NCI-H2196 treated with DMSO at 0.1 percent for 48 hours (cell line): ENCODE measurements at regions not wholly inside any gene's neighbourhood (a gene's known extent, or its start where the extent isn't known, plus 50 kb on each side); places are given as distances from the start of the nearest gene placed in this dataset.
"Not testable (repeated sequence)": the region's sequence is repeated elsewhere in the genome, so short reads cannot be mapped to it uniquely, and the experiment has no call there.

ENCODE experiments used
- DNase-seq: peaks from one replicate; lab custom pipeline; 2025; ENCODE audit not compliant: unreplicated experiment; lab: John Stamatoyannopoulos, UW

DNA sequence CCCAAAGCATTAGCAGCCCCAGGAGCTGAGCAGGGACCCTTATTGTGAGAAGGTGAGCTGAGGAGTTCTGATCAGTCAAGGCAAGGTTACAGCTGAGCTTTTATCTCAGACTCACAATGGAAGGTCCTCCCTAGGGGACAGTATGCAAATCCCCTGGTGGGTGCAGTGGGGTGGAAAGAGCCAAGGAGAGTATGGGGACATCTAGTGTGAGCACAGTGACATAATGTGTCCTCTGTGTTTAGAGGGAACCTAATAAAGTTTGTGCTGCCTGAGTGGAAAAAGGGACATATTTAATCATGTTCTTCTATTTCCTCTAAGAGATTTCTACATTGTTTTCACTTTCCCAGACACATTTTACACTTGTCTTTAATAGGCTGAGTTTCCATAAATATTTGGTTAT is 438.0 kb downstream of the RPIA start:
- not testable (repeated sequence) for DNase-seq

DNA sequence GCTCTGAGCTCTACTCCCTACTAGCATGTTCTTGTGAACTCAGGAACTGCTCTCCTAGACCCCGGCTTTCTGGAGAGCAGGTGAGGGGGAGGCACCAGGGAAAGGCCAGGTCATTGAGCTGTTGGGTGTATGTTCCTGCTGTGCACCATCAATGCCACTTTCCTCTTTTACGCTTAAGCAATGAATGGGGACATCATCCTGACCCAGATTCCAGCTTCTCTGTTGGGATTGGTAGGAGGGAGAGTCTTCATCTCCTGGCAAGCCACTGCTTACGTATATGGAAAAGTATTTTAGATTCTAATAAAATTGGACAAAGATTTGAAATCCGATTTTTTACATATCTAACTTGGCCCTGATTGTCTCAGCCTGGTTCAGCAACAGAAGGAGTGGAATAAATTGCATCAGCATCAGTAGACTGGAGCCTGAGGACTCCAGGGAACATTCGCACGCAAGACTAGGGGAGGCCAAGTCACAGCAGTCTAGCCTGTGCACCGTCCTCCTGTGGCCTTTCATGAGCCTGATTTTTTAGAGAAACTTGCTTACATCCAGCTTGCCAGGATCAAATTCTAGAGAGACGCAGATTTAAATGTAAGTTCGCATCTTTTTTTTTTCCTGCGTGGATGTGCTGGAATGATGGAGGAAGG is 439.3 kb downstream of the RPIA start:
- not testable (repeated sequence) for DNase-seq

- not testable (repeated sequence) for DNase-seq
Measured at GRCh38 chr2:89142959-89143358, 451.5 kb downstream of the RPIA start.

DNA sequence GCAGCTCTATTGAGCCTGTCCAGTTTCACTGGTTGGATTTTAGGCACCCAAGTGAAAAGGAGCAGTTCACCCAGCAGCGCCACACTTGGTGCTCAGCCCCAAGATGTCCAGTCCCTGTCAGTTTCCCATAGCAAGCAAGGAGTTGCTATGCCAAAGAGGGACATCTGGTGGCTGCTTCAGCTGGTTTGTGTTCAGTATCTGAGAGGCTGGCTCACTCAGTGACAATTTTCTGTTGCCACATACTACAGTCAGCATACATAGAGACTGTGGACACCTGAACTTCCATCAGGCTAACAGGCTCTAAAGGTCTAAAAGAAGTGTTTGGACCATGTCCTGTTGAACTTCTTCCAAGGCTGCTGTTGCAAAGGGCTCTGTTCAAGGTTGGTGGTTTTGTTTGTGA is 453.9 kb downstream of the RPIA start:
- not testable (repeated sequence) for DNase-seq

- not testable (repeated sequence) for DNase-seq
Measured at GRCh38 chr2:89148256-89148655, 456.8 kb downstream of the RPIA start.

DNA sequence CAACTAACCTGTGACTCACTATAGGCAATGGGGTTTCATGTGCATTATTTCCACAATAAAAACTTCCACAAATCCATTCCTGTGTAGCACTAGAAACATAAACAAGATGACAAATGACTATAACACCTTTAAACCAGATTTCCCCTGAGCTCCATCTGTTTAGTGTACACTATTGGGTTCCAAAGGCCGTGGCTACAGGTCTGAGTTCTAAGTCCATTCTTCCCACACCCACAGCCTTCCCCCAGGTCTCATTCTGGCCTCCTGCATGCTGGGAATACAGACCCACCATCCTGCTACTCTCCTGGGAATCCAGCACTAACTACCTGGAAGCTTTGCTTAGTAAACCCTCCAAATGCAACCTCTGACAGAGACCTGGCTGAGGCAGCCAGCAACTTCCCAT is 460.2 kb downstream of the RPIA start:
- DNase-seq: not testable (repeated sequence)

DNA sequence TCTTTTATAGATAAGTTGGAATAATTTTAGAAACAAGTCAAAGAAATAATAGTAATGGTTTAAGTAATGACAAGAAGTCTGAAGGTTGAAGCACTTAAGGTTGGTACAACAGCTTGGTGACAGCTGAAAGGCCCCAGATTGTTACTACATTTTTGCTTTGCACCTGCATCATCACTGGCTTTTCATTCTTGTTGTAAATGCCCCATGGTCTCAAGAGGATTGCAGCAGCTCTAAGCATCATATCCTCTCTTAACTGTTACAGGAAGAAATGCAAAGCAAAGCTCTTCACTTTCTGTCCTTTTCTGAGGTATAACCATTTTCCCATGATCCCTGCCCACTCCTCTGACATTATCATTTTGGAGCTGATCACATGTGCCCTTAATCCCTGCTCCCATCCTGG is 461.0 kb downstream of the RPIA start:
- not testable (repeated sequence) for DNase-seq

DNA sequence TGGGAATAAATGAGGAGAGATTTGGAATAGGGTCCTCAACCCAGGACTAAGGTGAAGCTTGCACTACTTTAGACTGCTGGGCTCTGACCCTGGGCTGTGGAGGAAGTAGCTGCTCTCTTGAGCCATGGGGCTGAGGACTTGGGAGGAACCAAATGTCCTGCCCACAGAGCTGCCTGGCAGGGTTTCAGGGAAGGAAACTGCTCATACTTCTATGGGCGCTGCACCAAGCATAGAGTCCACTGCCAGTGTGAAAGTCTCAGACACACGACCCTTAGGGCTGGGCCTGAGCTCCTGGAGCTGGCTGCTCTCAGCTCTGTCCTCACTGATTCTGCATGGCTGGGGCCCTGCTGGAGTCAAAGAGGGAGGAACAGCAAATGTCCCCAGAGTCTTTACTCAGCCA is 461.7 kb downstream of the RPIA start:
- not testable (repeated sequence) for DNase-seq

- DNase-seq: not testable (repeated sequence)
Measured at GRCh38 chr2:89154247-89154682, 462.8 kb downstream of the RPIA start.

GRCh38 chr2:89160306-89160705 is 468.8 kb downstream of the RPIA start:
- DNase-seq: not testable (repeated sequence)

- not testable (repeated sequence) for DNase-seq
Measured at GRCh38 chr2:89161626-89162025, 470.2 kb downstream of the RPIA start.

GRCh38 chr2:89170506-89171173 is 479.2 kb downstream of the RPIA start:
- DNase-seq: not testable (repeated sequence)

DNA sequence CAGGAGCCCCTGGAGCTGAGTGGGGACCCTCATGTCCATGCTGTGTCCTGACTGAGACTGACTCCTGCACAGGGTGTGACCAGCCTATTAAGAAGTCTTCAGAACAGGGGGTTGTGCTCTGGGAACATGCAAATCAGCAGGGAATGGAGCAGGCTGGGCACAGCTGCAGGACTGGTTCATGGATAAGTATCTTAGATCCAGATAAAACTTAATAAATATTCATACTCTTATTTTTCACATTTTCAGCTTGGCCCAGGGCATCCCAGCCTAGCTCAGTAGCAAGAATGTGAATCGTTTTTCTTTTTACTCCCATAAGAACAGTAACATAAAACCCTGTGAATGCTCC is 479.7 kb downstream of the RPIA start:
- DNase-seq: not testable (repeated sequence)

GRCh38 chr2:89177004-89177403 is 485.5 kb downstream of the RPIA start:
- DNase-seq: not testable (repeated sequence)

GRCh38 chr2:89182221-89182620 is 490.7 kb downstream of the RPIA start:
- DNase-seq: not testable (repeated sequence)

- DNase-seq: not testable (repeated sequence)
Measured at GRCh38 chr2:89184746-89185145, 493.3 kb downstream of the RPIA start.

DNA sequence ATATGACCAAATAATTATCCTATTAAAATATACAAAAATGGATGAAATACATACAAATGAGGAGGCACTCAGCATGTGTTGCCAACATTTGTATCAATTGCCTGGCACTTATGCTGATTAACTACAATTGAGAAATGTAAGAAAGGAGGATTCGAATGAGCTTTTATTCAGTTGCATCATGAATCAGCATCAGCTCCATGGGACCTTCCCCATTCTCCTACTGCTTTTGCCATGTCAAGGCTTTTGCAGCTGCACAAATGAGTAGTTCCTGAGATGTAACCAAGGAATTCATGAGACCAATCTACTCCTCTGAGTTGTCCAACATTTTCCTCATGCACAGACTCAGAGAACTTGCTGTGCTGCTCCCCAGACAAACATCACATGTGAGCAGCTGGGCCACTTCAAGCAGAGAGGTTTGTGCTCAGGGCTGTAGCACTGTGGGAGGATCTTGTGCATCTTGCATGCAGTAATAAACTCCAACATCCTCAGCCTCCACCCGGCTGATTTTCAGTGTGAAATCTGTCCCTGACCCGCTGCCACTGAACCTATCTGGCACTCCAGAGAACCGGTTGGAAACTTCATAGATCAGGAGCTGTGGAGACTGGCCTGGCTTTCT is 504.3 kb downstream of the RPIA start:
- DNase-seq: not testable (repeated sequence)

DNA sequence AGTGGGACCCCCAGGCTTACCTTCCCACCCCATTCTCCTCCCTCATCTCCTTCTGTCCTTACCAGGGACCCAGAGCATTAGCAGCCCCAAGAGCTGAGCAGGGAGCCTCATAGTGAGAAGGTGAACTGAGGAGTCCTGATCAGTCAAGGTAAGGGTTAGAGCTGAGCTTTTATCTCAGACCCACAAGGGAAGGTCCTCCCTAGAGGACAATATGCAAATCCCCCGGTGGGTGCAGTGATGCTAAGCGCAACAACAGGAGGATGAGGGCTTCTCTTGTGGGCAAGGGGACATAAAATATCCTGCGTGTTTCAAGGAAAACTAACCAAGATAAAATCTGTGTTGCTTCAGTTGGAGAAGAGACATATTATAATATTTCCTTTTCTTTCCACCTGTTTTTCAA is 505.2 kb downstream of the RPIA start:
- DNase-seq: not testable (repeated sequence)

- DNase-seq: not testable (repeated sequence)
Measured at GRCh38 chr2:89198026-89198425, 506.6 kb downstream of the RPIA start.

GRCh38 chr2:89199453-89200246 is 508.2 kb downstream of the RPIA start:
- DNase-seq: not testable (repeated sequence)

DNA sequence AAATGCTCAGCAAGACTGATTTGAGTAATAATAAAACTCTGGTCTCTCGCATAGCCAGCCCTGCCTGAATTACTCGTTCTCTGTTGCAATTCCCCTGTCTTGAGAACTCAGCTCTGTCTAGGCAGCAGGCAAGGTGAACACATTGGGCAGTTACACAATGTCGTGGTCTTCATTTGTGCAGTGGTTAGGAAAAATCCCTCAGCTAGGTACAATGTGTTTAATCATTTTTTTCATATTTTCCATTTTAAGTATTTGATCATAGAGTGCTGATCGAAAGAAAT is 508.7 kb downstream of the RPIA start:
- DNase-seq: not testable (repeated sequence)

GRCh38 chr2:89202518-89202917 is 511.0 kb downstream of the RPIA start:
- not testable (repeated sequence) for DNase-seq
